ENCODE measurements at regions not wholly inside any gene's neighbourhood (a gene's known extent, or its start where the extent isn't known, plus 50 kb on each side); places are given as distances from the start of the nearest gene placed in this dataset.

GRCh38 chr2:120949027-120949956 is 213.6 kb downstream of the GLI2 start:
- DNase-seq (ENCODE audit: low read depth in 1 of 2, low spot score in 1 of 2), result no peak

- no peak for DNase-seq (ENCODE audit: low read depth in 1 of 2, low spot score in 1 of 2)
Measured at GRCh38 chr2:120949957-120950590, 214.4 kb downstream of the GLI2 start.

- no peak for DNase-seq (ENCODE audit: low read depth in 1 of 2, low spot score in 1 of 2)
Measured at GRCh38 chr2:120951693-120952092, 216.0 kb downstream of the GLI2 start.

GRCh38 chr2:120952318-120952717 is 216.7 kb downstream of the GLI2 start:
- DNase-seq (ENCODE audit: low read depth in 1 of 2, low spot score in 1 of 2), result no peak

- no peak for DNase-seq (ENCODE audit: low read depth in 1 of 2, low spot score in 1 of 2)
Measured at GRCh38 chr2:120953066-120953756, 217.5 kb downstream of the GLI2 start.

- no peak for DNase-seq (ENCODE audit: low read depth in 1 of 2, low spot score in 1 of 2)
Measured at GRCh38 chr2:120953843-120954584, 218.3 kb downstream of the GLI2 start.

GRCh38 chr2:120954939-120955338 is 219.3 kb downstream of the GLI2 start:
- no peak for DNase-seq (ENCODE audit: low read depth in 1 of 2, low spot score in 1 of 2)

- no peak for DNase-seq (ENCODE audit: low read depth in 1 of 2, low spot score in 1 of 2)
Measured at GRCh38 chr2:120955427-120955826, 219.8 kb downstream of the GLI2 start.

- no peak for DNase-seq (ENCODE audit: low read depth in 1 of 2, low spot score in 1 of 2)
Measured at GRCh38 chr2:120956486-120957156, 221.0 kb downstream of the GLI2 start.

- DNase-seq (ENCODE audit: low read depth in 1 of 2, low spot score in 1 of 2), result no peak
Measured at GRCh38 chr2:120957905-120958304, 222.2 kb downstream of the GLI2 start.

GRCh38 chr2:120958623-120959366 is 223.1 kb downstream of the GLI2 start:
- DNase-seq (ENCODE audit: low read depth in 1 of 2, low spot score in 1 of 2), result no peak

- DNase-seq (ENCODE audit: low read depth in 1 of 2, low spot score in 1 of 2), result no peak
Measured at GRCh38 chr2:120959426-120959825, 223.8 kb downstream of the GLI2 start.

GRCh38 chr2:120960770-120961366 is 225.2 kb downstream of the GLI2 start:
- DNase-seq (ENCODE audit: low read depth in 1 of 2, low spot score in 1 of 2), result no peak

GRCh38 chr2:120961396-120961795 is 225.7 kb downstream of the GLI2 start:
- no peak for DNase-seq (ENCODE audit: low read depth in 1 of 2, low spot score in 1 of 2)

- no peak for DNase-seq (ENCODE audit: low read depth in 1 of 2, low spot score in 1 of 2)
Measured at GRCh38 chr2:120963997-120964705, 228.5 kb downstream of the GLI2 start.

- DNase-seq (ENCODE audit: low read depth in 1 of 2, low spot score in 1 of 2), result no peak
Measured at GRCh38 chr2:120964819-120965218, 229.2 kb downstream of the GLI2 start.

- DNase-seq (ENCODE audit: low read depth in 1 of 2, low spot score in 1 of 2), result no peak
Measured at GRCh38 chr2:120966510-120967254, 231.0 kb downstream of the GLI2 start.
